H1 (cell line): ENCODE measurements at regions not wholly inside any gene's neighbourhood (a gene's known extent, or its start where the extent isn't known, plus 50 kb on each side); places are given as distances from the start of the nearest gene placed in this dataset.

Source experiments
- EP300 ChIP-seq, 2 experiments: IDR thresholded peaks; 1 replicate in 1 of 2; 2 replicates in 1 of 2; pipeline ENCODE4 v1.6.1; 2011 to 2012; ENCODE audit warnings: low read depth in 2 of 2, low read length in 2 of 2, mild to moderate bottlenecking in 2 of 2, borderline replicate concordance in 1 of 2, inconsistent platforms in 1 of 2, moderate library complexity in 1 of 2
- POLR2AphosphoS5 ChIP-seq: IDR thresholded peaks from 2 replicates; pipeline ENCODE4 v1.6.1; 2011; ENCODE audit warnings: low read depth, low read length
- SIN3A ChIP-seq, 2 experiments: IDR thresholded peaks in 1 of 2; conservative IDR thresholded peaks in 1 of 2; 2 replicates each; pipeline ENCODE4 v1.6.1; 2011 to 2012; ENCODE audit warnings: low read length in 2 of 2, improper control_type of control experiment in 1 of 2, low read depth in 1 of 2, mild to moderate bottlenecking in 1 of 2
- SIRT6 ChIP-seq: IDR thresholded peaks from one replicate; pipeline ENCODE4 v1.7.1; 2012; ENCODE audit warnings: low read length, inconsistent platforms
- SP2 ChIP-seq: IDR thresholded peaks from 2 replicates; pipeline ENCODE4 v1.6.1; 2012; ENCODE audit warnings: mild to moderate bottlenecking, low read length, inconsistent platforms
- SRF ChIP-seq: IDR thresholded peaks from 2 replicates; pipeline ENCODE4 v1.6.1; 2011; ENCODE audit warnings: mild to moderate bottlenecking, low read depth, low read length, moderate library complexity
- TF ChIP-seq, protein P1 (sequence below), 3 experiments: IDR thresholded peaks; 1 replicate in 2 of 3; 2 replicates in 1 of 3; pipeline versions ENCODE4 v1.5.1 to v1.6.1; 2011; ENCODE audit warnings: low read length in 3 of 3, mild to moderate bottlenecking in 3 of 3, inconsistent platforms in 2 of 3, low read depth in 1 of 3, moderate library complexity in 1 of 3; ENCODE audit not compliant: insufficient read depth in 1 of 3; ENCODE audit errors: control extremely low read depth in 1 of 3

DNA sequence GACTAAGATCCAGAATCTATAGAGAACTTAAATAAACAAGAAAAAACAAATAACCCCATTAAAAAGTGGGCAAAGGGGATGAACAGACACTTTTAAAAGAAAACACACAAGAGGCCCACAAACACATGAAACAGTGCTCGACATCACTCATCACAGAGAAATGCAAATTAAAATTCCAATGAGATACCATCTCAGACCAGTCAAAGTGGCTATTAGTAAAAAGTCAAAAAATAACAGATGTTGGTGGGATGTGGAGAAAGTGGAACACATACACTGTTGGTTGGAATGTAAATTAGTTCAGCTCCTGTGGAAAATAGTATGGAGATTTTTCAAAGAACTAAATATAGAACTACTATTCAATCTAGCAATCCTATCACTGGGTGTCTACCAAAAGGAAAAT is 143.1 kb downstream of the IFI44 start:
- TF ChIP-seq, protein P1, sequence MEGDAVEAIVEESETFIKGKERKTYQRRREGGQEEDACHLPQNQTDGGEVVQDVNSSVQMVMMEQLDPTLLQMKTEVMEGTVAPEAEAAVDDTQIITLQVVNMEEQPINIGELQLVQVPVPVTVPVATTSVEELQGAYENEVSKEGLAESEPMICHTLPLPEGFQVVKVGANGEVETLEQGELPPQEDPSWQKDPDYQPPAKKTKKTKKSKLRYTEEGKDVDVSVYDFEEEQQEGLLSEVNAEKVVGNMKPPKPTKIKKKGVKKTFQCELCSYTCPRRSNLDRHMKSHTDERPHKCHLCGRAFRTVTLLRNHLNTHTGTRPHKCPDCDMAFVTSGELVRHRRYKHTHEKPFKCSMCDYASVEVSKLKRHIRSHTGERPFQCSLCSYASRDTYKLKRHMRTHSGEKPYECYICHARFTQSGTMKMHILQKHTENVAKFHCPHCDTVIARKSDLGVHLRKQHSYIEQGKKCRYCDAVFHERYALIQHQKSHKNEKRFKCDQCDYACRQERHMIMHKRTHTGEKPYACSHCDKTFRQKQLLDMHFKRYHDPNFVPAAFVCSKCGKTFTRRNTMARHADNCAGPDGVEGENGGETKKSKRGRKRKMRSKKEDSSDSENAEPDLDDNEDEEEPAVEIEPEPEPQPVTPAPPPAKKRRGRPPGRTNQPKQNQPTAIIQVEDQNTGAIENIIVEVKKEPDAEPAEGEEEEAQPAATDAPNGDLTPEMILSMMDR (IDR thresholded peaks at IDR 0.05; ENCODE audit: control extremely low read depth in 1 of 3, insufficient read depth in 1 of 3, low read depth in 1 of 3, low read length in 3 of 3), result no peak
- TF ChIP-seq SIN3A (conservative IDR thresholded peaks at IDR 0.05 in 1 of 2, IDR thresholded peaks at IDR 0.05 in 1 of 2; ENCODE audit: low read depth in 1 of 2, low read length in 2 of 2), result no peak
- TF ChIP-seq SRF, result no peak
- no peak for TF ChIP-seq SIRT6
- no peak for TF ChIP-seq POLR2AphosphoS5
- TF ChIP-seq EP300 (IDR thresholded peaks at IDR 0.05; ENCODE audit: borderline replicate concordance in 1 of 2, low read depth in 2 of 2, low read length in 2 of 2), result no peak
- TF ChIP-seq SP2, result no peak
